NCI-H1417 (cell line): ENCODE measurements at regions not wholly inside any gene's neighbourhood (a gene's known extent, or its start where the extent isn't known, plus 50 kb on each side); places are given as distances from the start of the nearest gene placed in this dataset.
"Not testable (repeated sequence)": the region's sequence is repeated elsewhere in the genome, so short reads cannot be mapped to it uniquely, and the experiment has no call there.

Experiments
- DNase-seq, 3 experiments: peaks; one replicate each; lab custom pipeline; 2025; lab: John Stamatoyannopoulos, UW

DNA sequence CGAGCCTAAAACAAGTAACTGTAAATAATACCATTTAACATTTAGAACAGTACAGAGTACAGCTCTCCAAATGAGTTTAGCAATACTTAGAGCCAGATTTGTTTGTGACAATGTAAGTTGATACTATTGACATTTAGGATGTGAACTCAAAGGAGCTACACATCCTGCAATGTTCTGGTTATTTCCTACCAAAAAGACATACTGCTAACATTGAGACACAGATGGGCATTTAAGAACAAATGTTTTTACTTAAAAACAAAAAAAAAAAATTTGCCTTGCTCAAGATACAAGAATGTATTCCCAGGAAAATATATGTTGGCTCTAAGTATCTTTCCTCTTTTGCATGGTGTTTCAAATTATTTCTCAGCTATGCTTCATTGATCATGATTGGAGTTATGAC, 1464.8 kb upstream of the PRMT6 start:
- peak in 1 of 3 experiments; percentile 3 for DNase-seq

- peak in 1 of 3 experiments; percentile 25 for DNase-seq
Observed at GRCh38 chr1:105608713-105609112, 1447.8 kb upstream of the PRMT6 start.

DNA sequence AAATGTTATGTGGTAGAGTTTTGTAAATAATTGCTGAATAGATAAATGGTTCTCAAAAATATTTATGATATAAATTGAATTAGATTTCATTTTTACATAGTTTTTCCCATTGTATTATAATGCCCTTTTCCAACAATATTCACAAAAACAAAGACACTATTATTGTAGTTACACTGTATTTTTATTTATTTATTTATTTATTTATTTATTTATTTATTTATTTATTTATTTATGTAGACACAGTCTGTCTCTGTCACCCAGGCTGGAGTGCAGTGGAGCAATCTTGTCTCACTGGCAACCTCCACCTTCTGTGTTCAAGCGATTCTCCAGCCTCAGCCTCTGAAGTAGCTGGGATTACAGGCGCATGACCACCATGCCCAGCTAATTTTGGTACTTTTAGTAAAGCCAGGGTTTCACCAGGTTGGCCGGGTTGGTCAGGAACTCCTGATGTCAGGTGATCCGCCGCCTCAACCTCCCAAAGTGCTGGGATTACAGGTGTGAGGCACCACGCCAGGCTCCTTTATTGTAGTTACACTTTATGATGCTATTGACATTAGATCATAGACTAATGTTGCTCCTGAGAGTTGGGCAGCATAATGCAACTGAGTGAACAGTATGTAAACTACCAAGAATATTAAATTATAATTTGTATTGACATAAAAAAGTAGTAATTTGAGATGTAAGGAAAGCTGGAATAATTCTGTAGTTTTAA, 1430.0 kb upstream of the PRMT6 start:
- no peak for DNase-seq

- DNase-seq: not testable (repeated sequence)
Observed at GRCh38 chr1:105631153-105631744, 1425.2 kb upstream of the PRMT6 start.

GRCh38 chr1:105632342-105633196, 1423.9 kb upstream of the PRMT6 start:
- DNase-seq: peak in 1 of 3 experiments; percentile 5

GRCh38 chr1:105636052-105636451, 1420.4 kb upstream of the PRMT6 start:
- no peak for DNase-seq

- no peak for DNase-seq
Observed at GRCh38 chr1:105641407-105641806, 1415.1 kb upstream of the PRMT6 start.

- no peak for DNase-seq
Observed at GRCh38 chr1:105652109-105652508, 1404.4 kb upstream of the PRMT6 start.

- DNase-seq: no peak
Observed at GRCh38 chr1:105655032-105655431, 1401.4 kb upstream of the PRMT6 start.

- DNase-seq: no peak
Observed at GRCh38 chr1:105664495-105664894, 1392.0 kb upstream of the PRMT6 start.

DNA sequence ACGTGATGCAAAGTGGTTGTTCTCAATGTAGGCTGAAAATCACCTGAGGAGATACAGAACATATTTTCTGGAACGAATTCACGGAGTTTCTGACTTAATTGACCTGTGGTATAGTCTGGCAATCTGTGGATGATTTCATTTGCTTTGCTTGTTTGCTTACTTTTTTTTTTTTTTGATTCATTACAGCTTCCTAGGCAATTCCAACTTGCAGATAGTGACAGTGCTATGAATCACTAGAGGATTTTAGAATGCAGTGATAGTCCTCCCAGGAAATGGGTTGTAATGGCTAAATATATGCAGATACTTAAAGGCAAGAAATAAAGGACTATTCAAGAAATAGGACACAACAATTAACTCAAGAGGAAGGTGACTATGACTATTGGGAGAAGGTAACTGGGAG, 1378.1 kb upstream of the PRMT6 start:
- no peak for DNase-seq

GRCh38 chr1:105684714-105685113, 1371.8 kb upstream of the PRMT6 start:
- no peak for DNase-seq

DNA sequence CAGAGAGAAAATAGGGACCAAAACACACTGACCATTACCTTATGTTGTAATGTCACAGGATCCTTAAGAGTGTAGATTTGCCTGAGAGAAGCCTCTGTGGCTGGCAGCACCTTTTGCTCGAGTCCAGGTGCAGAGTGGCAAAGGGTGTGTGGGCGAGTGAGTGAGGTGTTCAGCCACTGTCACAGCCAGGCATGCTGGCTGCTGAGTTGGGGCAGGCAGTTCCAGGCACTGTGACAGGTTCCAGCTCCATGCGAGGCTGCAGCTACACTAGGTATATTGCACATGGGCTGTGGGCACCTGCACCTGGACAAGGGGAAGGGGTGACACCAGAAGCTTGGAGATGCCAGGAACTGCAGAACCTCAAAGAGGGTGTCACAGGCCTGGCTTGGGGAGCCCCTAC, 1370.4 kb upstream of the PRMT6 start:
- DNase-seq: no peak

GRCh38 chr1:105686874-105687690, 1369.4 kb upstream of the PRMT6 start:
- no peak for DNase-seq

GRCh38 chr1:105700723-105701122, 1355.8 kb upstream of the PRMT6 start:
- DNase-seq: no peak

DNA sequence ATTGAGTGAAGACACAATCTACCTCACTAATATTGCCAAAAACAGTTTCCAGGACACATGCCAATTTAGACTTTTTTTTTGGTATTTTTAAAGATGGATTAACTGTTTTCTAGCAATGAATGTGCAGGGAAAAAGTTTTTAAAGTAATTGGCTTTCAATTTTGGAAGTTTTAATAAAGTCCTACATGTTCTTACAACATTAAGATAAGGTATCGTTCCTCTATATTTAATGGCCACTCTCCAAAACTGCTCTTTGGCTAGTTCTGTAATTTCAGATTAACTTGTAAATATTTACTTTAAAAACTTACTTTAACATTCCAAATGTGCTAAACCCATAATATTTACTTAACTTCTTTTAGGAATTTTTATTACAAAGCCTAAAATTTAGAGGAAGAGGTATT, 1332.2 kb upstream of the PRMT6 start:
- no peak for DNase-seq

DNA sequence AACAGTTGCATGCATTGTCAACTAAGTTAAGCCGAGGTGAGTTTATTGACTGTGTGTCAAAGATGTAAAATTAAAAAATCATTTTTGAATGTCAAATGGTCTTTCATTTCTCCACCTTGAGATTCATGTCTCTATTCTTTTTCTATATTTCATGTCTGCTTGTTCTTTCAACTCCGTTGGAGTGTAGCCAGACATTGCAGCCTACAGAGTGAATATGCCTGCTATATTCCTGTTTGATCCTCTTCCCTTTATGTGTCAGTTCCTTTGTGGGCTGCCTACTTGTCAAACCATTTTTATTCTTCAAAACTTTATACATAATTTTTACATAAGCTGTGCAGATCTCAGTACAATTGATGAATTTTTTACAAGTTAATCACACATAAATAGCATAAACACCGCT, 1325.8 kb upstream of the PRMT6 start:
- DNase-seq: peak in 1 of 3 experiments; percentile 54

- no peak for DNase-seq
Observed at GRCh38 chr1:105736349-105736748, 1320.1 kb upstream of the PRMT6 start.

GRCh38 chr1:105779727-105780126, 1276.7 kb upstream of the PRMT6 start:
- no peak for DNase-seq

GRCh38 chr1:105785021-105785420, 1271.5 kb upstream of the PRMT6 start:
- DNase-seq: no peak

- DNase-seq: peak; percentile 23 to 85 (median 37)
Observed at GRCh38 chr1:105793536-105794146, 1262.8 kb upstream of the PRMT6 start.

GRCh38 chr1:105795741-105796140, 1260.7 kb upstream of the PRMT6 start:
- no peak for DNase-seq
